ENCODE measurements at regions not wholly inside any gene's neighbourhood (a gene's known extent, or its start where the extent isn't known, plus 50 kb on each side); places are given as distances from the start of the nearest gene placed in this dataset.

GRCh38 chr12:58283553-58283952, 342.2 kb downstream of the ATP23 start:
- no peak for ATAC-seq
- Histone ChIP-seq H3K4me1 (ENCODE audit: control insufficient read depth, insufficient read depth, low read length) (no peaks in the 10 kb centered on the region), H3K27ac (ENCODE audit: low read length) (no peak overlapping the region), H3K36me3 (ENCODE audit: control insufficient read depth, insufficient read depth, low read length) (no peaks in the 10 kb centered on the region), H3K9me3 (ENCODE audit: control insufficient read depth, insufficient read depth, low read length) (no peaks in the 10 kb centered on the region), H3K4me3 (ENCODE audit: low read length) (no peak overlapping the region), H3K27me3 (ENCODE audit: control insufficient read depth, insufficient read depth, low read length) (no peaks in the 10 kb centered on the region)
- no peak for TF ChIP-seq CTCF (IDR thresholded peaks at IDR 0.05)
- Mint-ChIP-seq H3K4me3 (no peak overlapping the region), H3K4me1 (no peaks in the 10 kb centered on the region), H3K9me3 (peaks cover 4 to 12% of the 10 kb centered on the region in 2 donors), H3K27me3 (ENCODE audit: low read depth in 2 of 2) (no peaks in the 10 kb centered on the region), H3K27ac (no peak overlapping the region), H3K36me3 (no peaks in the 10 kb centered on the region)
- intact Hi-C loops (cut with micrococcal nuclease), result no loop called here
- 93% methylated on average over 1 of the region's 1 CpG for WGBS (ENCODE audit: insufficient coverage)
- no peak for DNase-seq

GRCh38 chr12:58285551-58285950, 344.2 kb downstream of the ATP23 start:
- Histone ChIP-seq H3K4me3 (ENCODE audit: low read length) (no peak overlapping the region), H3K27me3 (ENCODE audit: control insufficient read depth, insufficient read depth, low read length) (no peaks in the 10 kb centered on the region), H3K4me1 (ENCODE audit: control insufficient read depth, insufficient read depth, low read length) (no peaks in the 10 kb centered on the region), H3K27ac (ENCODE audit: low read length) (no peak overlapping the region), H3K9me3 (ENCODE audit: control insufficient read depth, insufficient read depth, low read length) (no peaks in the 10 kb centered on the region), H3K36me3 (ENCODE audit: control insufficient read depth, insufficient read depth, low read length) (no peaks in the 10 kb centered on the region)
- DNase-seq (no peak), ATAC-seq (no peak)
- Mint-ChIP-seq H3K4me3 (no peak overlapping the region), H3K27me3 (ENCODE audit: low read depth in 2 of 2) (no peaks in the 10 kb centered on the region), H3K4me1 (no peaks in the 10 kb centered on the region), H3K36me3 (no peaks in the 10 kb centered on the region), H3K27ac (no peak overlapping the region), H3K9me3 (peaks cover 5 to 14% of the 10 kb centered on the region in 2 donors)
- intact Hi-C loops (cut with micrococcal nuclease), result no loop called here
- TF ChIP-seq CTCF (IDR thresholded peaks at IDR 0.05), result no peak
- 62% methylated on average over 5 of the region's 5 CpGs for WGBS (ENCODE audit: insufficient coverage)

- no peaks in the 10 kb centered on the region for H3K36me3 ChIP-seq (ENCODE audit: control insufficient read depth, insufficient read depth, low read length)
- H3K4me1 ChIP-seq (ENCODE audit: control insufficient read depth, insufficient read depth, low read length), result no peaks in the 10 kb centered on the region
- H3K9me3 Mint-ChIP-seq, result peaks cover 5 to 14% of the 10 kb centered on the region in 2 donors
- no peaks in the 10 kb centered on the region for H3K27me3 ChIP-seq (ENCODE audit: control insufficient read depth, insufficient read depth, low read length)
- DNase-seq, result no peak
- no peak for TF ChIP-seq CTCF (IDR thresholded peaks at IDR 0.05)
- no peak overlapping the region for H3K27ac ChIP-seq (ENCODE audit: low read length)
- H3K9me3 ChIP-seq (ENCODE audit: control insufficient read depth, insufficient read depth, low read length), result no peaks in the 10 kb centered on the region
- H3K27ac Mint-ChIP-seq, result no peak overlapping the region
- H3K4me1 Mint-ChIP-seq, result no peaks in the 10 kb centered on the region
- intact Hi-C loops (cut with micrococcal nuclease), result no loop called here
- no peaks in the 10 kb centered on the region for H3K27me3 Mint-ChIP-seq (ENCODE audit: low read depth in 2 of 2)
- no peak for ATAC-seq
- no peak overlapping the region for H3K4me3 ChIP-seq (ENCODE audit: low read length)
- no peak overlapping the region for H3K4me3 Mint-ChIP-seq
- no peaks in the 10 kb centered on the region for H3K36me3 Mint-ChIP-seq
Measured at GRCh38 chr12:58286353-58286752, 345.0 kb downstream of the ATP23 start.

GRCh38 chr12:58288190-58288589, 346.8 kb downstream of the ATP23 start:
- no peak overlapping the region for H3K4me3 Mint-ChIP-seq
- no peak for ATAC-seq
- no peaks in the 10 kb centered on the region for H3K27me3 Mint-ChIP-seq (ENCODE audit: low read depth in 2 of 2)
- no peaks in the 10 kb centered on the region for H3K36me3 Mint-ChIP-seq
- 94% methylated on average over 6 of the region's 6 CpGs for WGBS (ENCODE audit: insufficient coverage)
- no peak for DNase-seq
- no peak for TF ChIP-seq CTCF (IDR thresholded peaks at IDR 0.05)
- Histone ChIP-seq H3K4me3 (ENCODE audit: low read length) (no peak overlapping the region), H3K27me3 (ENCODE audit: control insufficient read depth, insufficient read depth, low read length) (peaks cover 2% of the 10 kb centered on the region), H3K4me1 (ENCODE audit: control insufficient read depth, insufficient read depth, low read length) (no peaks in the 10 kb centered on the region), H3K36me3 (ENCODE audit: control insufficient read depth, insufficient read depth, low read length) (no peaks in the 10 kb centered on the region), H3K9me3 (ENCODE audit: control insufficient read depth, insufficient read depth, low read length) (no peaks in the 10 kb centered on the region), H3K27ac (ENCODE audit: low read length) (no peak overlapping the region)
- H3K9me3 Mint-ChIP-seq, result peaks cover 5 to 11% of the 10 kb centered on the region in 2 donors
- intact Hi-C loops (cut with micrococcal nuclease), result no loop called here
- no peaks in the 10 kb centered on the region for H3K4me1 Mint-ChIP-seq
- H3K27ac Mint-ChIP-seq, result no peak overlapping the region

Data from natural killer cell (primary cell).